CD4-positive, alpha-beta T cell treated with Interleukin-4 for 4 hours (primary cell): ENCODE measurements at regions not wholly inside any gene's neighbourhood (a gene's known extent, or its start where the extent isn't known, plus 50 kb on each side); places are given as distances from the start of the nearest gene placed in this dataset.

Experiments
- DNase-seq: peaks from one replicate; pipeline ENCODE4 v3.0.0-alpha.2; 2020

- no peak for DNase-seq
Observed at GRCh38 chr5:54601411-54602230, 84.1 kb downstream of the SNX18 start.
